Erythroblast (primary cell): ENCODE measurements at regions not wholly inside any gene's neighbourhood (a gene's known extent, or its start where the extent isn't known, plus 50 kb on each side); places are given as distances from the start of the nearest gene placed in this dataset.

Experiments used
- GATA1 ChIP-seq: IDR thresholded peaks from 2 replicates; pipeline ENCODE4 v1.6.1; 2011; ENCODE audit warnings: low read depth, mild to moderate bottlenecking, control low read depth, low read length, moderate library complexity
- POLR2A ChIP-seq: IDR thresholded peaks from 2 replicates; pipeline ENCODE4 v1.6.1; 2011; ENCODE audit warnings: mild to moderate bottlenecking, low read length

GRCh38 chr3:67288466-67289106 is 290.5 kb downstream of the KBTBD8 start:
- TF ChIP-seq POLR2A (no peak), GATA1 (no peak)
